Smooth muscle cell of the brain vasculature (primary cell): ENCODE measurements at regions not wholly inside any gene's neighbourhood (a gene's known extent, or its start where the extent isn't known, plus 50 kb on each side); places are given as distances from the start of the nearest gene placed in this dataset.
"Not testable (repeated sequence)": the region's sequence is repeated elsewhere in the genome, so short reads cannot be mapped to it uniquely, and the experiment has no call there.

Source experiments
- DNase-seq: peaks from one replicate; pipeline ENCODE4 v3.0.0-alpha.2; 2012; ENCODE audit warnings: low read depth, low spot score

DNA sequence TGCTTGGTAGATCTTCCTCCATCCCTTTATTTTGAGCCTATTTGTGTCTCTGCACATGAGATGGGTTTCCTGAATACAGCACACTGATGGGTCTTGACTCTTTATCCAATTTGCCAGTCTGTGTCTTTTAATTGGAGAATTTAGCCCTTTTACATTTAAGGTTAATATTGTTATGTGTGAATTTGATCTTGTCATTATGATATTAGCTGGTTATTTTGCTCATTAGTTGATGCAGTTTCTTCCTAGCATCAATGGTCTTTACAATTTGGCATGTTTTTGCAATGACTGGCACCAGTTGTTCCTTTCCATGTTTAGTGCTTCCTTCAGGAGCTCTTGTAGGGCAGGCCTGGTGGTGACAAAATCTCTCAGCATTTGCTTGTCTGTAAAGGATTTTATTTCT, 72.4 kb downstream of the HNRNPD start:
- not testable (repeated sequence) for DNase-seq

GRCh38 chr4:82293304-82293703, 80.5 kb downstream of the HNRNPD start:
- DNase-seq: no peak

- DNase-seq: no peak
Measured at GRCh38 chr4:82287720-82288119, 86.1 kb downstream of the HNRNPD start.

DNA sequence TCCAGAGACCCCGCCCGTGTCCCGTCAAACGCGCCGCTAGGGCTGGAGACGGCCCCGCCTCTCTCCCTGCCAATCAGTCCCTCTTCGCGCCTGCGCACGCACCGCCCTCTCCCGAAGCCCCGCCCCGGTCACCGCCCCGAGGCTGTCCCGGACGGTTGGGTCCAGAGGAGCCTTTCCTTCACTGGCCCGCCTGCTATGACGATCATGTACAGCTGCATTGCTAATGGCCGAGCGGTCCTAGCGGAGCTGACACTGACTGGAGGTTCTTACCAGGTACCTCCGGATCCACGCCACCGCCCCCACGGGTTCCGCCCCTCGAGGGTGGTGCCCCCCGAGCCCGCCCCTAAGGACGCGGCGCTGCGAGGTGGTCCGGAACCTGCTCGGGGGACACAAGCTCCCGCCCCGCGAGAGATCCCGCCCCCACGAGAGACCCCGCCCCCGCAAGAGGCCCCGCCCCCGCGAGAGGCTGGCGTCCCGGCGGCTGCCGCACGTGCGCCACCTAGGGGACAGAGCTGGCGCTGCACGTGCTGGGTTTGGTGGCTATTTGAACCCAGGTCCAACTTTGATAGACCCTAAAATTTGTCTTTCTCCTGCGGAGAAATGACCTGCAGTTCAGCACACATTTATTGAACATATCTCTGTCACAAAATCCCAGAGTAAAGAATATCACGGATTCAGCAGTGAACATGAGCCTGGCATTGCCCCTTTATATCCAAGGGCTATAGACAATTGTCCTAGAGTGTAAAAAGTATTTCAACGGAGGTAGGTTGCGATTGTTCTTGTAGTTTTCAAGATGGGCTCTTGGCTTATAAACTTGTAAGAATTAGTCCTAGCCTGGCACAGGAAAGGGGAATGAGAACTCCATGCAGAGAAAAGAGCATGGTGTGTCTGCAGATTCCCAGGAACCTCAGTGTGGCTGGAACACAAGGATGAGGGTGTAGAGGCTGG, 88.7 kb downstream of the HNRNPD start:
- DNase-seq: peak; percentile 92

DNA sequence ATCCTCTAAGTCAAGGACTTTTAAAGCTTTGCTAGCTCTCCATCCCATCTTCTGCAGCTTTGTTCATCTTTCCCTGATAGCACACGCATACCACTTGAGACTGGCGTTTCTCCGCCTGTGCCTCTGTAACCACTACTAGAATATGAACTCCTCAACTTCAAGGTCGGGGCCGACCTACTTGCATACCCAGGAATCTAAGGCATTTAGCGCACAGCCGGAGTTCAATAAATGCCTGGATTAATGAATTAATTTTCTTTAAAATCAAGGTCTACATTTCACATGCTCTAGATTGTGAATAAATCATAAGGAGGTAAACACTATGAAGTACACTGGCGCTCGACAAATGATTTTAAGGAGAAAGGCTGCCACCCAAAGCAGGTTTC, 89.3 kb downstream of the HNRNPD start:
- DNase-seq: no peak

GRCh38 chr4:82282875-82283274, 90.9 kb downstream of the HNRNPD start:
- no peak for DNase-seq

GRCh38 chr4:82279550-82279949, 94.2 kb downstream of the HNRNPD start:
- DNase-seq: not testable (repeated sequence)

DNA sequence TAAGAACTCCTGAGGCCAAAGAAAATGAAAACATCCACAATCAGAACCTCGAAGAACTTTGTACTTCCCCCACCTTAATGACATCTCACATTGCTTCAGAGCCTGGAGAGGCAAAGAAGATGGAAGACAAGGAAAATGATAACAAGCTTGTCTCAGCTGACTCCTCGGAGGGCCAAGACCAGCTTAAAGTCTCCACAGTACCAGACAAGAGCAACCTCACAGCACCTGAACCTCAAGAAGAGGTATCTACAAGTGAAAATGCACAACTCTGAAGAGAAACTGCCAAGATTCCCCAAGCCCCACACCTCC, 97.5 kb downstream of the HNRNPD start:
- no peak for DNase-seq

- no peak for DNase-seq
Measured at GRCh38 chr4:82275431-82276331, 98.1 kb downstream of the HNRNPD start.

GRCh38 chr4:82274700-82275099, 99.1 kb downstream of the HNRNPD start:
- DNase-seq: not testable (repeated sequence)

GRCh38 chr4:82272523-82272922, 101.3 kb downstream of the HNRNPD start:
- not testable (repeated sequence) for DNase-seq

GRCh38 chr4:82271915-82272480, 101.8 kb downstream of the HNRNPD start:
- not testable (repeated sequence) for DNase-seq

- DNase-seq: no peak
Measured at GRCh38 chr4:82268826-82269193, 105.0 kb downstream of the HNRNPD start.

GRCh38 chr4:82268050-82268825, 105.6 kb downstream of the HNRNPD start:
- peak; percentile 24 for DNase-seq

GRCh38 chr4:82267506-82267905, 106.3 kb downstream of the HNRNPD start:
- DNase-seq: no peak

GRCh38 chr4:82266345-82266744, 107.4 kb downstream of the HNRNPD start:
- DNase-seq: no peak

GRCh38 chr4:82261084-82261483, 112.7 kb downstream of the HNRNPD start:
- no peak for DNase-seq

- no peak for DNase-seq
Measured at GRCh38 chr4:82260632-82261031, 113.2 kb downstream of the HNRNPD start.

- no peak for DNase-seq
Measured at GRCh38 chr4:82256718-82257117, 117.1 kb downstream of the HNRNPD start.

GRCh38 chr4:82255657-82256056, 118.1 kb downstream of the HNRNPD start:
- no peak for DNase-seq

DNA sequence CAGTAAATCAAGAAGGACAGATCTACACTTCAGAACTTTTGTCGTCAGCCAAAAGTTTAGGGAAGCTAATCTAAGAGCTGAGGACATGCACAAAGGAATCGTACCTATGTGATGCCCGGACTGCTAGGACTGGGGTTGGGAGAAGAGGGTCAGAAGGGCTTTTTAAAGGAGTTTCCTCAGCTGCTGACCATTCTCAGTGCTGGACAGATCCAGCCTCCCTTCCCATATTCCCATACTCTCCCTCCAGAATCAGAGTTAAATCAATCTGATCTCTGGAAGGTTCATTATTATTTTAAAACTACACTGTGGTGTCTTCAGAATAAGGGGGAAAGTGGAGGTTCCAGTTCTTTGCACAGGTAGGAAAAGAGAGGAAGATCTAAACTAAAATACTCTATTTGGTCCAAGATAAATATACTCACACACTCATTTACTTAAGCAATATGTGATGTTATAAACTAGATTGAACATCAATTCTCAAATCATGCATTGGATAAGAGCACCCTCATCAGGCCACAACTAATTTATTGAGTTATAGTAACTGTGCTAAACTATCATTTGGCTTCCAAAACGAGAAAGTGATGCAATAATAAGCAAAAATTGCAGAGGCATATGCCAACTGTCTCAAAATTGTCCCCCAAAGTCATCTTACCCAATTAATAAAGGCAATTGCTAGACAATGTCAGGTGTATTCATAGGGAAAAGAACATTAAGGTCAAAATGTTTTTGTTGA, 124.7 kb downstream of the HNRNPD start:
- DNase-seq: no peak
